Mesothelial cell of epicardium (in vitro differentiated cells): ENCODE measurements at regions not wholly inside any gene's neighbourhood (a gene's known extent, or its start where the extent isn't known, plus 50 kb on each side); places are given as distances from the start of the nearest gene placed in this dataset.

Source experiments
- DNase-seq, 2 experiments: peaks; one replicate each; pipeline ENCODE4 v3.0.0; 2021; ENCODE audit warnings: low spot score in 2 of 2; ENCODE audit not compliant: unreplicated experiment in 2 of 2
- H3K27ac Mint-ChIP-seq: 2 replicates; pipeline ENCODE4 v1.8.0; 2021; ENCODE audit warnings: mixed read lengths
- H3K27me3 Mint-ChIP-seq: 2 replicates; pipeline ENCODE4 v1.8.0; 2021; ENCODE audit warnings: low read depth, mixed read lengths
- H3K36me3 Mint-ChIP-seq: 2 replicates; pipeline ENCODE4 v1.8.0; 2021; ENCODE audit warnings: mixed read lengths
- H3K4me1 Mint-ChIP-seq: 2 replicates; pipeline ENCODE4 v1.8.0; 2021; ENCODE audit warnings: mixed read lengths
- H3K4me3 Mint-ChIP-seq: 2 replicates; pipeline ENCODE4 v1.8.0; 2021; ENCODE audit warnings: mild to moderate bottlenecking, moderate library complexity, mixed read lengths
- H3K9me3 Mint-ChIP-seq: 2 replicates; pipeline ENCODE4 v1.8.0; 2021; ENCODE audit warnings: mixed read lengths
- CTCF ChIP-seq: fragments of 200-600 bp; sonication (generic); IDR thresholded peaks from one replicate; pipeline ENCODE4 v1.5.0; 2021; ENCODE audit warnings: antibody characterized with exemption; ENCODE audit not compliant: unreplicated experiment

- Mint-ChIP-seq H3K9me3 (no peaks in the 10 kb centered on the region), H3K4me3 (no peak overlapping the region), H3K36me3 (no peaks in the 10 kb centered on the region), H3K27me3 (no peaks in the 10 kb centered on the region), H3K27ac (no peak overlapping the region), H3K4me1 (peaks cover 15% of the 10 kb centered on the region)
- no peak for DNase-seq
- TF ChIP-seq CTCF, result no peak
Measured at GRCh38 chr6:122145741-122146240, 253.7 kb upstream of the HSF2 start.

GRCh38 chr6:122147291-122147690 is 252.2 kb upstream of the HSF2 start:
- Mint-ChIP-seq H3K4me1 (peaks cover 20% of the 10 kb centered on the region), H3K4me3 (no peak overlapping the region), H3K27ac (no peak overlapping the region), H3K36me3 (no peaks in the 10 kb centered on the region), H3K9me3 (no peaks in the 10 kb centered on the region), H3K27me3 (no peaks in the 10 kb centered on the region)
- TF ChIP-seq CTCF, result no peak
- DNase-seq, result no peak

GRCh38 chr6:122151066-122151465 is 248.4 kb upstream of the HSF2 start:
- Mint-ChIP-seq H3K4me1 (peaks cover 22% of the 10 kb centered on the region), H3K4me3 (no peak overlapping the region), H3K27ac (no peak overlapping the region), H3K9me3 (no peaks in the 10 kb centered on the region), H3K27me3 (no peaks in the 10 kb centered on the region), H3K36me3 (no peaks in the 10 kb centered on the region)
- DNase-seq, result no peak
- no peak for TF ChIP-seq CTCF

GRCh38 chr6:122151763-122152162 is 247.7 kb upstream of the HSF2 start:
- peaks cover 22% of the 10 kb centered on the region for H3K4me1 Mint-ChIP-seq
- H3K36me3 Mint-ChIP-seq, result no peaks in the 10 kb centered on the region
- no peaks in the 10 kb centered on the region for H3K27me3 Mint-ChIP-seq
- H3K27ac Mint-ChIP-seq, result no peak overlapping the region
- TF ChIP-seq CTCF, result no peak
- no peak overlapping the region for H3K4me3 Mint-ChIP-seq
- peaks cover 3% of the 10 kb centered on the region for H3K9me3 Mint-ChIP-seq
- no peak for DNase-seq

GRCh38 chr6:122153557-122153956 is 245.9 kb upstream of the HSF2 start:
- H3K4me3 Mint-ChIP-seq, result no peak overlapping the region
- no peak overlapping the region for H3K27ac Mint-ChIP-seq
- no peaks in the 10 kb centered on the region for H3K36me3 Mint-ChIP-seq

More at GRCh38 chr6:122153557-122153956, 245.9 kb upstream of the HSF2 start:
- DNase-seq, result no peak
- peaks cover 19% of the 10 kb centered on the region for H3K4me1 Mint-ChIP-seq
- no peak for TF ChIP-seq CTCF
- no peaks in the 10 kb centered on the region for H3K27me3 Mint-ChIP-seq
- peaks cover 3% of the 10 kb centered on the region for H3K9me3 Mint-ChIP-seq
